ELR (cell line): ENCODE measurements at regions not wholly inside any gene's neighbourhood (a gene's known extent, or its start where the extent isn't known, plus 50 kb on each side); places are given as distances from the start of the nearest gene placed in this dataset.

Experiments
- DNase-seq: peaks from one replicate; pipeline ENCODE4 v3.0.0-alpha.2; 2015; ENCODE audit warnings: low read depth

DNA sequence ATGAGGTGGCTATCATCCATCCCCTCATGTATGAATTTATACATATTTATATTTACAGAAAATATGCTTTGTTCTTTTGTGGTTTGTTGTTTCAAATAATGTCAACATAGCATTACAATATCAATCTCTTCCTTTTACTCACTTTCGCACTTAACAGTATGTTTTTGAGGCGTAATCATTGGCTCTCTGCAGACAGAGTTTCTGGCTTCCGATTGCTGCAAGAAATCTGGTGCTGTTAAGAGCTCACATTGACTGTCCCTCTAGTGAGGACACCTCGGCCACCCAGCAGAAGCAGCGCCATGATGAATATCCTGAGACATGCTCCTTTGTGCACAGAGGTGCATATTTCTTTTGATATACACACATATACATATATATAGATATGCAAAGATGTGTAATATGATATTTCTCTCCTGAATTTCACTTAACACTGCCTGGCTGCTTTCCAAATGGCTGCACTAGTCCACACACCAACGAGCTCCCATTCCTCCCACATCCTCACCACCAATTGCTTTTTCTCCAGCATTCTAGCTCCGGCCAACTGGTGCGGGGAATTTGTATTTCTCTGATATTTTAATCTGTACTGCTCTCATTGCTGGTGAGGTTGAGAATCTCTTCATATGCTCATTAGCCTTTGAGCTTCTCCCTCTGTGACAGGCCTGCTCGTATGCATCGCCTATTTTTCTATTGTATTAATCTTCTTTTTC is 248.4 kb downstream of the SIPA1L2 start:
- no peak for DNase-seq

DNA sequence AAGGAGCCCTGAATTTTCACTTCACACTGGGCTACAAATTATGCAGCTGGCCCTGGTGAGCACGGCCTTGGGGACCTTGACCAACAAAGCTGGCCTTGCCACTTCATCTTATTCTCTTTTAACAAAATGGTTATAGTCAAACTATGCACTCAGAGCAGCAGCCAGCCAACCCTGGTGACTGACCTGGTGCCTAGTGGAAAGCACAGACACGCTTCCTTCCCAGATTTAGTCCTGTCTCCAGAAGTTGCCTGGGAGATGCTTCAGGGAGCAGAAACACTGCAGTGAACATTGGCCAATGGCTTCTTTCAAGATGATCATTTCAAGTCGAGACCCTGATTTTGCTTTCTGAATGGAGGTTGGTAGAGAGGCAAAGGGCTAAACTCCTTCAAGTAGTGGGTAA is 249.3 kb downstream of the SIPA1L2 start:
- DNase-seq: no peak

DNA sequence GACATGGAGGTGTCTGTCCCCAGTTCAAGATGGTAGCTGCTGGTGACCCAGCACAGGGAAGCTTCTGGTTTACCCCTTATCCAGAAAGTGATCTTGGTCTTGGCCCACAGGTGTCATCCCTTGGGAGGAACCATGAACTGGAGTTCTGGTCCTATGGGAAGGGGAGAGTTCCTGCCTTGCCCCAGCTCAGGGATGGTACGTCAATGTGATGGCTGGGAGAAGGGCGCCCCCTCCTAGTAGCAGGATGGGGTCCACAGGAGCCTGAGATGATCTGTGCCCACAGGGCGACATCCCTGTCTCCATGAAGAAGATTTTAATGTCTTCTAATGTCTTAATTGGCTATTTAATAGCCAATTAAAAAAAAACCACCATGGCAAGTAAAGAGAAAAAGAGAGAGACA is 249.8 kb downstream of the SIPA1L2 start:
- no peak for DNase-seq

DNA sequence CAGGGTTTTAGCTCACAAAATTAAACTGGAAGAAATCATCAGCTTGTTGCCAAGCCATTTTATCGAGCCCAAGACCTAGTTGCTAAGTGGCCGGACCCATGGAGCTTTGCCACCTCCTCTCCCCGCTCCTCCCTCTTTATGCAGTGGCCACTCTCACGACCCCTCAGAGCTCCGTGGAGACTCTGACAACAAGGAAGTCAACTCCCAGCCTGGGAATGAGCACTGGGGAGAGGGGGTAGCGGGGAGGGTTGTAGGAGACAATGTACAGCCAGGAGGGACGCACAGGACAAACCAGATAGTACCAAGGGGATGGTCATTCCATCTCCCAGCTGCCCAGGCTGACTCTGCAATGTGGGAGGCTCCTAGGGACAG is 250.9 kb downstream of the SIPA1L2 start:
- DNase-seq: no peak

DNA sequence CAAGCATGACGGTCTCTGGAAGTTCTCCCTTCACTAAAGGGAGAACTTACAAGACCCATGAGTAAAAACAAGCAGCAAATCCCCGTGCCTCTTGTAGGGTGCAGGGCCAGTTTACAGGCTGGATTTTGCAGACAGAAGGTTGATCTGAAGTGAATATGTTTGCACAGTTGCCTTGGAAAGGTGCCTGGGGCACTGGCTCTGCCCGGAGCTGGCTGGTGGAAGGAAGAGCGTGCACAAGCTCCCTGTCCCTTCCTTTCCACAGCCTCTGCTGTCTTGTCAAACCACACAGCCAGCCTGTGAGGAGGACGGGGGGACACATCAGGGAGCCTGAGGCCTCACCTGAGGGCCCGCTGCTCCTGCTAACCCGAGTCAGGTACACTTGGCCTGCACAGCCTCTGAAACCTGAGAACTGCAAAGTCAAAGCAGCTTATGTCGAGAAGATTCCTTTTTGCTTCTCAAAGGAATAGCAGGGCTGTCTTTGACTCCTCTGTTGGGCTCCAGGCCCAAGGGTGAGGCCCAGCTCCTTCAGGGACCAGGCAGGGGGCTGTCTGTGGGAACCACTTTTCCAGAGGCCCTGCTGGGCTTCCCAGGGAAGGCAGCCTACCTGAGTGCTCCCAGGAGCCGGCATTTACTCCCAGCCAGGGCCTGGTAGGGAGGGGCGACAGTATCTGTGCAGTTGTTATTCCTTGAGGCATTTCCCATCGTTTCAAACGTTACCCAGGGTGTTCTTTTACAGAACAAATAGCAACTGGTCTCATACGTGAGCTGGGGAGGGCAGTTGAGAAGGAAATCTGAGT is 251.5 kb downstream of the SIPA1L2 start:
- DNase-seq: no peak

DNA sequence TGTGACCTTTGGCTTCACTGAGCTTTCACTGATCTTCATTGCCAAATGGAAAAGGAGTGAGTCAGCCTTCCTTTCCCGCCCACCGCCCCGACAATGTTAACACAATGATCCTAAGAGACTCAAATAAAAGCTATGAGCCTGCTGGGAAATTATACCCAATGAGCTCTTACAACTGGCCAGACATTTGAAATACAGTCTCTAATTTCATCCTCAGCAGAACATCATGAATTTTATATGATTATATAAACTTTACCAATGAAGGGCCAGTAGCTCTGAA is 252.5 kb downstream of the SIPA1L2 start:
- DNase-seq: peak; percentile 18

DNA sequence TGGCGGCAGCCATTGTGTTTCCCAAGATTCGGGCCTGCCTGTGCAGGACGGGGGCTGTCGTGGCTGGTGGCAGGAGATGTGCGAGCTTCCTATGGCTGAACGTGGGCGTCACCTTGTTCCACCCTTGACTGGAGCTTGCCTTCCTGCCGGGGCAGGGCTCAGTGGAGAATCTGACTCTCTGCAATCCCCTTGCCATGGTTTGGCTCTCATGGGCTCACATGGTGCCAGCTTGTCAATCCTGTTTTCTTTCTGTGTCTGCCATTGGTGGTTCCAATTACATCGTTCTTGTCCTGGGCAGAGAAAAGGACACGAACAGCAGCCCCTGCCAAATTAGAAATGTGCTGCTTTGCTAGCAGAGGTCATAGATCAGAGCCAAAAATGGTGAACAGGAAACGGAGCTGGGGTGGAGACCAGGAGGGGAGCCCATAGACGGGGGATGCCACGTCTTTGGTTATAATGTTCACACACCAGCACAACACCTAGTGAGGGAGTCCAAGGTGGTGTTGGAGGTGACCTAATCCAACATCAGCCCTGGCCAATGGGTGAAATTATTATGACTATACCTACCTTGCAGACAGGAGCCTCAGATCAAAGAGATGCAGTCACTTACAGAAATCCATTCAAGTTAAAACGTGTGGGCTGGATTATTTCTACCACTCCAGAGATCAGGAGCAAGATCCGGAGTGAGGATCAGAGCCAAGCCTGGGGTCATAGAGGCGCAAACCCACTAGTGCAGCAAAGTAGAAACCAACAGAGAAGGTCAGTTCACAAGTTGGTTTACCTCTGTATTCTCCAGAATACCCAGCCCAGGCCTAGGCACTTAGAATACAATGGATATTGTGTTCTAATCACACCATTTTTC is 253.1 kb downstream of the SIPA1L2 start:
- DNase-seq: no peak

DNA sequence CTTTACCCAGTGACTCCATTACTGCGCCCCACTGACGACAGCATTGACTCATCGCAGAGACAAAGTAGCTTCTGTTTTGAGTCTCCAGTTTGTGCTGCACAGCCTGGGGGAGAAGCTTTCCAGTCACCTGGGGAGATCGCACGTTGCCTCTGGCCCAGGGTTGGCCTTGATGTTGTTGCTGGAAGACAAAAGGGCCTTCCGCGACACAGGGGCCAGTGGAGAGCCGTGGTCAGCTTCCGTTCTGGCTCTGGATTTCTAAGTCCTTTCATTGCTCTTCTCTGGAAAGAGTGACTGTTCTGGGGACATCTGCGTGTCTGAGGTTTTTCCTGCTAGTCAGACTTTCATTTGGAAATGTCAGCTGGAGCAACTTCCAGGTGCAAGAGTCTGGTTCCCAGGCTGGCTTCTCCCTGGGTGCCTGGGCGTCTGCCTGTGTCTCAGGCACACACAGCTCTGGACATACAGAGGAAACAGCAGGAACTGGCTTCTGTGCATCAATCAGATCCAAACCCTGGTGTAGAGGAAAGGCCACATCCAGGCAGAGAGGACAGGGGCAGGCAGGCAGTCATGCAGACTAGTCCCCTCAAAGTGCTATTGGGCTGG is 257.0 kb downstream of the SIPA1L2 start:
- no peak for DNase-seq

DNA sequence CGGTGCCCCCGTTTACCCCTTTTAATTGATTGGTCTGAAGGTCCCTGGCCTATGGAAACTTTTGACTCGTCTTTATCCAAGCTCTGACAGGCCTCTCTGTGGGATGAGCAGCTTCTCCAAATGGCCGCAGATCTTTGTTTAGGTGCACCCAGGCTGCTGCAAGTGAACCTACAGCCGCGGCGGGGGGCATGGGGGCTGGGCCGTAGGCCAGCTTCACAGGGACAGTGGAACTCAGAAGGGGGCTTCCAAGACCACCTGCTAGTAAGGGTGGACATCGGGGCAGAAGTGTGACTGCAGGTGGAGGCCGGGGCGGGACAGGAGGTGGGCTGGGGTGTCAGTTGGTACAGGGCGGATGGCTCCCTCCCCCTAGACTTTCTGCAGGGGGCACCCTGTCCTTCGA is 257.5 kb downstream of the SIPA1L2 start:
- DNase-seq: no peak

DNA sequence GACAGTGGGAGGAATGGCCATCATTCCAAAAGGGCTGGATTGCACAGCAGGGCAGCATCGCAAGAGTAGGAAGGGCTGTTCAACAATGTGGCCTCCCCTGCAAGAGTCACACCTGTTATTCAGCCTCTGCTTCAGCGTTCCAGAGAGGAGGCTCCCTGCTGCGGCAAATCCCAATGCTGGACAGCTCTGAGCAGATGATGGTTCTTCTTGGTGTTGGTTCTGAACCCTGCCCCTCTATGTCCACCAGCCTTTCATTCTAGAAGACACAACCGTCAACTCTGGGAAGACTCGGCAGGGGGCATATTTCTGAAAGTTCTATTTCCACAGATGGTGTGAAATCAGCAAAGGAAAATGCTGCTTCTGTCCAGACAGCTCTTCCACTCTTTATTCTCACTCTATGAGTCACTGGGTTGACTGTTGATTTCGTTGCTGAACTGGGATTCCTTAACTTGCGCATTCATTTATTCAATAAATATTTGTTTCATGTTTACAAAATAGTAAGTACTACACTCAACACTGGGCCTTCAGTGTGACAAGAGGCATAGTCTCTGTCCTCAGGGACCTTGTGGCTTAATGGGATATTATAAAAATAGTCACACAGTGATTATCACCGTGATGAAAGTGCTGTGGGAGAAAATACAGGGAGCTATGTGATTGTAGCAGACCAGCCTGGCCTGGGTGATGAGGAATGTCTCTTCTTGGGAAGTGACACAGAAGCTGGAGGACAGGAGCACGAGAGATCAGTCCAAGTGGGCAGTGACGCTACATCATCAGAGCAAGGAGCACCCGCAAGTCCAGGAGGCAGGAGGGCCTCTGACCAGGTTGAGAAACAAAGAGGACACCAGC is 260.3 kb downstream of the SIPA1L2 start:
- no peak for DNase-seq

DNA sequence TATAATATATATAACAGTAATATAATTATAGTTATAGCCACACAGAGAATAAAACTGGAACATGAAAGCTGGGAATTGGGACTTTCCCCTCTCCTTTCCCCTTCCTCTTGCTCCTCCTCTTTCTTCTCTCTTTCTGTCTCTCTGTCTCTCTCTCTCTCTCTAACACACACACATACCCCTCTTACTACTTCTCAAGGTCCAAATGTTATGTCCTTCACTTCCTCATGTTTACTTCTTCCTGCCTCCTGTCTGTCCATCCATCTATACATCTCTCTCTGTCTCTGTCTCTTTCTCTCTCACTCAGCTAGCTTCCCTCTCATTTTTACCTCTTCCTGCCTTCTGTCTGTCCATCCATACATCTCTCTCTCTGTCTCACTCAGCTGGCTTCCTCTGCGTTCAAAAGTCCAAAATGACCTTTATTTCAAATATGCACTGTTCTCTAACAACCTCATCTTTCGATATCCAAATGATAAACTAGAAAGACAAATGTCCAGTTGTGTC is 261.1 kb downstream of the SIPA1L2 start:
- DNase-seq: no peak

DNA sequence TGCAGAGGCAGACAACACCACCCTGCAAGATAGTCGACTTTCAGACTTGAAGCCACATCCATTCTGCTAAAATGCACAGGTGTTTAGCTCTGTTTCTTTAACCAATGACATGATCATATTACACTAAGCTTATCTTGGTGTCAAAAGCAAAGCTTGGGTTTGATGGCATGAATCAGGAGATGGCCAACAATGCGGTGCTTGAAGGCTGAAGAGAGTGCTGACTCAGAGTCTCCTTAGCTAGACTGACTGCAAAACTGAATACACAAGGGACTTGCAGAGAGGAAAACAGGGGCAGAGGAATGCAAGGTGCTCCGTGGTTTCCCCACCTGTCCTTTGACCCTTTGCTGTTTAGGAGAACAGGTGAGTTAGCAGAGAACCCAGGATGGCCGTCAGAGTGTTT is 262.6 kb downstream of the SIPA1L2 start:
- no peak for DNase-seq

DNA sequence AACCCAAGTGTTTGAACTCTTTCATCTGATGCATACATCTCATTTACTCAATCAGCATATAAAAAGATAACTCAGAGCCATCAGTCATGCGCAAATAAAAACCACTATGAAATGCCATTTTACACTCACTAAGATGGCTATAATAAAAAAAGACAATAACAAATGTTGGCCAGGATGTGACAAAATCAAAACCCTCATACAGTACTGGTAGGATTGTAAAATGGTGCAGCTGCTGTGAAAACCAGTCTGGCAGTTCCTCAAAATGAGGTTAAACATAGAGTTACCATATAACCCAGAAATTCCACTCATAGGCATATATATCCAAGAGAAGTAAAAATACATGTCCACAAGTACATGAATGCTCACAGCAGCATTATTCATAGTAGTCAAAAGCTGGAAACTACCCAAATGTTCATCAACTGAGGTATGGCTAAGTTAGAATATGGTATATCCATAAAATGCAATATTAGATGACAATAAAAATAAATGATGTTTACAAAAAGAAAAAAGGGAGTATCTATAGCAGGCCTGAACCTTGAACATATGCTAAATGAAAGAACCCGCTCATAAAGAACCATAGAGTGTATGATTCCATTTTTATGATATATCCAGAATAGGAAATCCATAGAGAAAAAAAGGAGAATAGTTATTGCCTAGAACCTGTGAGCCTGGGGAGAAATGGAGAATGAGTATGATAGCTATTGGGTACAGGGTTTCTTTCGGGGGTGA is 265.1 kb downstream of the SIPA1L2 start:
- no peak for DNase-seq

DNA sequence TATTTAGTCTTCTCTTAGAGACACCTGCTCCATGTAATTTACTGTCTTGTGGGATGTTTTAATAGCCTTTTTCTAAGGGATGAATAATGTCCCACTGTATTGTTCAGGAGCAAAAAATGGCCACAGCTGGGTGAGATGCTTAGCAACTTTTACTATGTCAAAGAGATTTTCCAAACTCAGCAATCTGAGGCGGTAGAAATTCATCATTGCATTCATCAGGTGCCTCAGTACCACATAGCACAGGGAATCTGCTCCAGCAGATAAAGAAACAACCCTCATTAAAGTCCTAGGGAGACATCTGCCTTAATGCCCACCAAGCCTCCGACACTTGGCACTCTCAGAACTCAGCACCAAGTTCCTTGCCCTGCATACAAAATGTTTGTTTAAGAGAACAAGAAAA is 266.9 kb downstream of the SIPA1L2 start:
- DNase-seq: no peak

DNA sequence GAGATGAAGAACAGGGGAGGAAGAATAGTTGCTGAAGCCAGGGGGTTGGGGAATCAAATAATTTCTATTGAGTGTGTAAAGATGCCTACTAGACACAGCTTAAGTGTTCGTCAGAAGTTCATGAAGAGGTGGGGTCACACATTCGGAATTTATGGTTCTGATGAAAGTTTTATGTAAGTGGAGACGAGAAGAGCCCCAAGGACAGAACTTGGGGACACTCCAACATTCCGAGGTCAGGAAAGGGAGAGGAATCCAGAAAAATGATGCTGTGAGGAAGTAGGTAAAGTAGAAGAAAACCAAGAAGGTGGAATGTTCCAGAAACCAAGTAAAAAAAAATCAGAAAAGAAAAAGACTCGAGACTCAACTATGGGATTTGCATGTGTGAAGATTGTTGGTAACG is 272.5 kb downstream of the SIPA1L2 start:
- DNase-seq: no peak

DNA sequence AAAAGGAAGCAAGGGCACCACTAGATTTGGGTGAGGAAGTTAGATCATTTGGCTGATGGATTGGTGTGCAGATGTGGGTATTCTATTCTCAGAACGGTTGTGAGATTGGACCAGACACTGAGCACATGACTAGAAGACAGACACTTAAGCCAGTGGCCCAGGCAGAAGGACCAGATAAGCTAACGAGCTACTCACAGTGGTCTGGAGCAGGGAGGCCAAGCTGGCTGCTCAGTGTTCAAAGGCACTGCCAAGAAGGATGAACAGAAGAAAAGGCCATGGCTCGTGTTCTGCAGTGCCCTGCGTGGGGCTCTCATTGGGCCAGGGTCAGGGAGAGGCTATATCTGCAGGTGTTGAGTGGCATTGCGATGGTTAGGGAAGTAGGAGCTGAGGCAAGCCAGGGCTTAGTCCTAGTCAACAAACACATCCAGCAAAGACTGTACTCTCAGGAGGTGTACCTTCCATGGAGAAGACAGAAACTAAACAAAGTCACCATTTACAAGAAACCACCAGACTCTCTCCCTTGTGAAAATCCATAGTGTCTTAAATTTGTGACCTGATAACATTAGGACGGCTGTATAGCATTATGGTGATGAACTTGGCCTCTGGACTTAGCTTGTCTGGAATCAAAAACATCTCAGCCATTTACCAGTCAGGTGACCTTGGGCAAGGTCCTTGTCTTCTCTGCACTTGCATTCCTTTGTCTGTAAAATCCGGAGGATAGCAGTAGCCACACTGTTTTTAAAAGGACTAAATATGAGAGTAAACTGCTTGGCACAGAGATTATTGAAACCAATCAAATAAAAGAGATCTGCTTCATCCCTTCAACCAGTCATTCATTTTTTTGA is 274.5 kb downstream of the SIPA1L2 start:
- DNase-seq: no peak

DNA sequence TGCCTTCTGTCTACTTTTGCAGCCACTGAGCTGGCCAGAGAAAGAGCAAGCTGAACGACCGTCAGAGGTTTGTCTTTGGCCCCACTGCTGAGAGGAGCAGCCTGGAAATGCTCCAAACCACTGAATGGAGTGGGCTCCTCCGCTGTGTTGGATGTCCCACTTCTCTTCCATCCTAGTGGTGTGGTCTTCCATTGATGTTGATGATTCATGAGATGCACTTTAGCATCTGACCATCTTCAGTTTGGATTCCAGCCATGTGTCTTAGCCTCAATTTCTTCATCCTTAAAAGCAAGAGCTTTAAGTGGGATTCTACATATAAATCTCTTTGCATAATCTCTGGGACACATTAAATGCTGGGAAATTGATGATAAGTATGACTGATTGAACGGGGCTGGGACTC is 276.9 kb downstream of the SIPA1L2 start:
- no peak for DNase-seq

DNA sequence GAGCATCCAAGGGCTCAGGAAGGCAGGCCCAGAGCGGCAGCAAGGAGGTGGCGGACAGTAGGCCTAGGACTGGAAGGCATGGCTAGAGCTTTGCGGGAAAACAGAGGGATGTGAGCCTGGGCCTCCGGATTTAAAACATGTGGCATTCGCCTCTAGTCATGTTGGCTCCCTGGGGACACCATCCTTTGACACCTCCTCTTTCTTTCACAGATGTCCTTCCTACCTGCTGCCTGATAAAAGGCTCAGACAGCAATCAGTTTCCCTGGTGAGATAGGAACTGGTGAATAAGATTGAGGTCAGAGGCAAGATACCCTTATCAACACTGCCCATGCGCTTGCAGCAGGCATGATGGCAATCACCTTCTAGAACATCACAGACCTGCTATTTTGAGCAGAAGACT is 277.6 kb downstream of the SIPA1L2 start:
- no peak for DNase-seq

DNA sequence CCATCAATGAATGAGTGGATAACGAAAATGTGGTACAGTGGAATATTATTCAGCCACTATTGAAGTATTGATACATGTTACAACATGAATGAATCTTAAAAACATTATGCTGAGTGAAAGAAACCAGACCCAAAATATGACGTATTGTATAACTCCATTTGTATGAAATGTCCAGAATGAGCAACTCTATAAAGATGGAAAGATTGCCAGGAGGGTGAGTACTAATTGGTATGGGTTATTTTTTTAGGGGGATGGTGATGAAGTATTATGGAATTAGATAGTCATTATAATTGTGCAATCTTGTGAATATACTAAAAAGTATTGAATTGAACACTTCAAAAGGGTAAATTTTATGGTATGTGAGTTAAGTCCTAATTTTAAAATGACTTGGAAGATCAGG is 278.6 kb downstream of the SIPA1L2 start:
- no peak for DNase-seq

DNA sequence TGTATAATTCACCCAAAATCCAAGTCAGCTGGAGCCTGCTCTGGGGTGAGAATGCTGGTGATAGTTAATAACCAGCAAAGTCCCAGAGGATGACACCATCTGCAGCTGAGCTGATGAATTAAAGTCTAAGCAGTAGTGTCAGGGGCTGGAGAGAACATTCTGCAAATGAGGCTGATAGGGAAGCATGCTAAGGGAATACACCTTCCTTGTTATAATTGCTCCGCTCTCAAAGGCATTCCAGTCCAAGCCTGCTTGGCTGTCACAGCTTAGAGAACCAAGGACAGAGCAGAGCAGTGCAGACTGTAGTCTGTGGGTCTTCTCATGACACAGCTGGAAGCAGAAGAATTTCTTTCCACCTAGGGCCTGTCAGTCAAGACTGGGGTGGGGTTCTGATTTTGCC is 283.1 kb downstream of the SIPA1L2 start:
- DNase-seq: no peak
